IMR-90 (cell line): ENCODE measurements at regions not wholly inside any gene's neighbourhood (a gene's known extent, or its start where the extent isn't known, plus 50 kb on each side); places are given as distances from the start of the nearest gene placed in this dataset.

Experiments
- ATAC-seq: fragments of 200-7000 bp; cut with Tn5 transposase; 2 replicates; pipeline ENCODE4 v1.9.1; 2020; ENCODE audit warnings: low read depth, mild to moderate bottlenecking, moderate library complexity
- BruUV-seq: library from RNA; stranded (reverse); fragments of 400-500 nt; replicated peaks from 2 replicates; lab custom pipeline; 2021; lab: Mats Ljungman, UMichigan
- CTCF ChIA-PET: fragments of 300-600 bp; formaldehyde crosslinking; extraction: SDS; loops from one replicate; lab custom pipeline; 2021; ENCODE audit warnings: antibody characterized with exemption; lab: Yijun Ruan, JAX
- POLR2A ChIA-PET: fragments of 300-600 bp; sonication (Branson Sonifier 250); formaldehyde crosslinking; loops from one replicate; lab custom pipeline; 2022; ENCODE audit warnings: antibody characterized with exemption; ENCODE audit not compliant: unreplicated experiment; lab: Charles Lee
- DNase-seq: peaks from one replicate; pipeline ENCODE4 v3.0.0; 2013
- H2AFZ ChIP-seq: replicated peaks from 2 replicates; pipeline ENCODE3; 2013; ENCODE audit warnings: low read length, mild to moderate bottlenecking; ENCODE audit not compliant: poor library complexity
- H2AK5ac ChIP-seq: 2 replicates; pipeline ENCODE4 v1.6.1; 2013; ENCODE audit warnings: low read depth, low read length, inconsistent platforms
- H2AK9ac ChIP-seq: replicated peaks from 2 replicates; pipeline ENCODE3; 2013; ENCODE audit warnings: mild to moderate bottlenecking, low read depth, low read length, moderate library complexity; ENCODE audit not compliant: poor library complexity
- H2BK120ac ChIP-seq: 2 replicates; pipeline ENCODE4 v1.6.1; 2013; ENCODE audit warnings: low read depth, low read length, inconsistent platforms
- H2BK15ac ChIP-seq: 3 replicates; pipeline ENCODE4 v1.6.1; 2013; ENCODE audit warnings: low read depth, low read length, inconsistent platforms
- H2BK20ac ChIP-seq: 2 replicates; pipeline ENCODE4 v1.6.1; 2013; ENCODE audit warnings: low read depth, mild to moderate bottlenecking, inconsistent platforms, low read length, moderate library complexity
- H2BK5ac ChIP-seq: 2 replicates; pipeline ENCODE4 v1.6.1; 2013; ENCODE audit warnings: mild to moderate bottlenecking, low read depth, low read length, inconsistent platforms; ENCODE audit not compliant: poor library complexity, severe bottlenecking
- H3K14ac ChIP-seq: replicated peaks from 2 replicates; pipeline ENCODE4 v1.6.1; 2013; ENCODE audit warnings: low read depth, low read length, inconsistent platforms
- H3K18ac ChIP-seq: 2 replicates; pipeline ENCODE4 v1.6.1; 2013; ENCODE audit warnings: low read depth, low read length, control low read depth
- H3K23ac ChIP-seq: 2 replicates; pipeline ENCODE4 v1.6.1; 2013; ENCODE audit warnings: low read depth, low read length, inconsistent platforms
- H3K27ac ChIP-seq: 2 replicates; pipeline ENCODE4 v1.5.1; 2013; ENCODE audit warnings: mild to moderate bottlenecking, control low read depth, low read length; ENCODE audit not compliant: insufficient read depth
- H3K27me3 ChIP-seq: 2 replicates; pipeline ENCODE4 v1.6.1; 2013; ENCODE audit warnings: low read length; ENCODE audit not compliant: control insufficient read depth, insufficient read depth
- H3K36me3 ChIP-seq: 2 replicates; pipeline ENCODE4 v1.6.1; 2013; ENCODE audit warnings: low read length, mixed read lengths; ENCODE audit not compliant: control insufficient read depth, insufficient read depth
- H3K4ac ChIP-seq: 2 replicates; pipeline ENCODE4 v1.6.1; 2013; ENCODE audit warnings: low read depth, low read length, inconsistent platforms
- H3K4me1 ChIP-seq: 2 replicates; pipeline ENCODE4 v1.6.1; 2013; ENCODE audit warnings: low read length, mixed read lengths; ENCODE audit not compliant: control insufficient read depth, insufficient read depth
- H3K4me2 ChIP-seq: 2 replicates; pipeline ENCODE4 v1.6.1; 2013; ENCODE audit warnings: low read depth, mild to moderate bottlenecking, control low read depth, low read length, moderate library complexity
- H3K4me3 ChIP-seq: 2 replicates; pipeline ENCODE4 v1.5.1; 2013; ENCODE audit warnings: low read depth, mild to moderate bottlenecking, control low read depth, low read length, moderate library complexity; ENCODE audit not compliant: insufficient read depth
- H3K56ac ChIP-seq: 2 replicates; pipeline ENCODE4 v1.6.1; 2013; ENCODE audit warnings: low read length, inconsistent platforms; ENCODE audit not compliant: insufficient read depth; ENCODE audit errors: extremely low read depth
- H3K79me1 ChIP-seq, 2 experiments: 2 replicates each; pipeline ENCODE4 v1.6.1; 2013; ENCODE audit warnings: low read length in 2 of 2, inconsistent platforms in 1 of 2, low read depth in 1 of 2
- H3K9ac ChIP-seq: 2 replicates; pipeline ENCODE4 v1.6.1; 2013; ENCODE audit warnings: low read depth, low read length, control low read depth
- H3K9me1 ChIP-seq: 2 replicates; pipeline ENCODE4 v1.6.1; 2013; ENCODE audit warnings: low read length, inconsistent platforms; ENCODE audit not compliant: insufficient read depth
- H3K9me3 ChIP-seq: 2 replicates; pipeline ENCODE4 v1.6.1; 2013; ENCODE audit warnings: low read length; ENCODE audit not compliant: control insufficient read depth, insufficient read depth
- H4K20me1 ChIP-seq: 2 replicates; pipeline ENCODE4 v1.6.1; 2013; ENCODE audit warnings: low read length, inconsistent platforms; ENCODE audit not compliant: insufficient read depth
- H4K5ac ChIP-seq: 2 replicates; pipeline ENCODE4 v1.6.1; 2013; ENCODE audit warnings: mild to moderate bottlenecking, low read depth, low read length, control low read depth
- H4K8ac ChIP-seq, 2 experiments: 2 replicates each; pipeline ENCODE4 v1.6.1; 2013; ENCODE audit warnings: low read depth in 2 of 2, low read length in 2 of 2, control low read depth in 1 of 2, inconsistent platforms in 1 of 2
- H4K91ac ChIP-seq: 2 replicates; pipeline ENCODE4 v1.6.1; 2013; ENCODE audit warnings: low read depth, low read length, inconsistent platforms; ENCODE audit not compliant: insufficient read depth
- ELK1 ChIP-seq: fragments of 150-350 bp; IDR thresholded peaks from 2 replicates; pipeline ENCODE4 v1.6.1; 2016; ENCODE audit warnings: low read depth, mild to moderate bottlenecking, low read length, moderate library complexity, borderline replicate concordance
- FOS ChIP-seq: fragments of 150-350 bp; IDR thresholded peaks from 2 replicates; pipeline ENCODE4 v1.6.1; 2016; ENCODE audit warnings: low read depth, low read length
- NFE2L2 ChIP-seq: fragments of 150-350 bp; IDR thresholded peaks from 2 replicates; pipeline ENCODE4 v1.6.1; 2016; ENCODE audit warnings: low read depth, mild to moderate bottlenecking, low read length
- RCOR1 ChIP-seq: IDR thresholded peaks from 2 replicates; pipeline ENCODE4 v1.6.1; 2012; ENCODE audit warnings: mild to moderate bottlenecking, low read length, improper control_type of control experiment; ENCODE audit not compliant: insufficient replicate concordance
- SMC3 ChIP-seq: fragments of 150-350 bp; IDR thresholded peaks from 2 replicates; pipeline ENCODE4 v1.6.1; 2016; ENCODE audit warnings: low read depth, mild to moderate bottlenecking, antibody characterized with exemption, low read length, moderate library complexity
- WGBS, 2 experiments: methylation state at CpG; one replicate each; pipeline versions ENCODE4 v1.1.5 to v1.1.7; 2013; ENCODE audit warnings: missing lambda C conversion rate in 2 of 2; ENCODE audit not compliant: insufficient read length in 1 of 2; ENCODE audit errors: extremely low coverage in 2 of 2; 5-methylcytosine and 5-hydroxymethylcytosine counted together
- dilution Hi-C: fragments of 300-500 bp; cut with HindIII; formaldehyde crosslinking; loops from one replicate; pipeline ENCODE4 v1.14.3; 2018; ENCODE audit warnings: low sequenced_read_pairs; ENCODE audit not compliant: unreplicated experiment
- in situ Hi-C: fragments of 300-500 bp; cut with MboI; formaldehyde crosslinking; loops from 3 replicates; pipeline ENCODE4 v1.14.3; 2019; ENCODE audit warnings: low sequenced_read_pairs, inconsistent platforms, mixed read lengths
- intact Hi-C: fragments of 100-400 bp; cut with micrococcal nuclease; formaldehyde crosslinking; loops from 2 replicates; pipeline ENCODE4 v1.10.0; 2022

- Histone ChIP-seq H4K8ac (no peak overlapping the region), H2BK20ac (no peak overlapping the region), H3K27ac (no peak overlapping the region), H2BK15ac (no peak overlapping the region), H3K36me3 (no peaks in the 10 kb centered on the region), H3K27me3 (no peaks in the 10 kb centered on the region), H4K5ac (no peak overlapping the region), H3K14ac (no peak overlapping the region), H3K4me2 (no peak overlapping the region), H2AK9ac (no peak overlapping the region), H2BK120ac (no peak overlapping the region), H3K23ac (no peak overlapping the region), H2AFZ (no peak overlapping the region), H3K79me1 (no peaks in the 10 kb centered on the region), H3K4me1 (no peaks in the 10 kb centered on the region), H4K20me1 (no peaks in the 10 kb centered on the region), H3K4me3 (no peak overlapping the region), H3K9me1 (no peaks in the 10 kb centered on the region), H3K9ac (no peak overlapping the region), H2BK5ac (no peak overlapping the region), H3K9me3 (peaks cover 9% of the 10 kb centered on the region), H3K4ac (no peak overlapping the region), H3K56ac (no peak overlapping the region), H4K91ac (no peak overlapping the region), H2AK5ac (no peak overlapping the region), H3K18ac (no peak overlapping the region)
- TF ChIP-seq RCOR1: no peak
- no peak for TF ChIP-seq ELK1
- TF ChIP-seq NFE2L2: no peak
- no peak for TF ChIP-seq SMC3
- no peak for TF ChIP-seq FOS
- dilution Hi-C loops (no loop called here), intact Hi-C loops (no loop called here), in situ Hi-C loops (no loop called here)
- no peak for DNase-seq
- no TSS peak for BruUV-seq
- WGBS, 2 experiments: no CpG with 5 or more reads among the region's 2 CpGs
- ChIA-PET CTCF (no interaction called here), POLR2A (no interaction called here)
- no peak for ATAC-seq
Observed at GRCh38 chr7:97409346-97409745, 291.8 kb downstream of the SDHAF3 start.
